Activated CD8-positive, alpha-beta T cell treated with anti-CD3 and anti-CD28 coated beads for 36 hours (primary cell): ENCODE measurements at regions not wholly inside any gene's neighbourhood (a gene's known extent, or its start where the extent isn't known, plus 50 kb on each side); places are given as distances from the start of the nearest gene placed in this dataset.

Source experiments
- ATAC-seq: fragments of 200-7000 bp; cut with Tn5 transposase; one replicate; pipeline ENCODE4 v1.10.0; 2021; ENCODE audit warnings: mild to moderate bottlenecking, moderate library complexity
- CTCF ChIA-PET: fragments of 350-600 bp; sonication (Branson Sonifier 250); formaldehyde crosslinking; loops from one replicate; lab custom pipeline; 2021; ENCODE audit warnings: antibody characterized with exemption; lab: Charles Lee
- POLR2A ChIA-PET: fragments of 350-600 bp; sonication (Branson Sonifier 250); formaldehyde crosslinking; loops from one replicate; lab custom pipeline; 2021; ENCODE audit warnings: antibody characterized with exemption; lab: Charles Lee
- DNase-seq: peaks from one replicate; pipeline ENCODE4 v3.0.0-alpha.2; 2020
- H3K27ac Mint-ChIP-seq: one replicate; pipeline ENCODE4 v1.8.0; 2021; ENCODE audit warnings: mild to moderate bottlenecking, mixed read lengths
- H3K27me3 Mint-ChIP-seq: one replicate; pipeline ENCODE4 v1.8.0; 2021; ENCODE audit warnings: mixed read lengths
- H3K36me3 Mint-ChIP-seq: one replicate; pipeline ENCODE4 v1.8.0; 2021; ENCODE audit warnings: low read depth, mixed read lengths
- H3K4me1 Mint-ChIP-seq: one replicate; pipeline ENCODE4 v1.8.0; 2021; ENCODE audit warnings: low read depth, mixed read lengths
- H3K4me3 Mint-ChIP-seq: one replicate; pipeline ENCODE4 v1.8.0; 2021; ENCODE audit warnings: mild to moderate bottlenecking, moderate library complexity, mixed read lengths
- H3K9me3 Mint-ChIP-seq: one replicate; pipeline ENCODE4 v1.8.0; 2021; ENCODE audit warnings: mixed read lengths
- CTCF ChIP-seq: fragments of 200-600 bp; IDR thresholded peaks from one replicate; pipeline ENCODE4 v1.8.0; 2022; ENCODE audit warnings: antibody characterized with exemption, mild to moderate bottlenecking
- intact Hi-C: fragments of 100-400 bp; cut with micrococcal nuclease; formaldehyde crosslinking; loops from one replicate; pipeline ENCODE4 v1.10.0; 2022

GRCh38 chr10:94197241-94197640, 165.5 kb downstream of the NOC3L start:
- no peak for DNase-seq
- TF ChIP-seq CTCF = no peak
- CTCF ChIA-PET = no interaction called here
- H3K4me1 Mint-ChIP-seq = no peaks in the 10 kb centered on the region
- no peak for ATAC-seq
- H3K4me3 Mint-ChIP-seq = no peak overlapping the region
- H3K27ac Mint-ChIP-seq = no peak overlapping the region
- H3K9me3 Mint-ChIP-seq = no peaks in the 10 kb centered on the region
- POLR2A ChIA-PET = no interaction called here
- intact Hi-C loops = no loop called here
- H3K36me3 Mint-ChIP-seq = no peaks in the 10 kb centered on the region
- peaks cover 8% of the 10 kb centered on the region for H3K27me3 Mint-ChIP-seq

GRCh38 chr10:94198324-94198723, 164.4 kb downstream of the NOC3L start:
- H3K4me3 Mint-ChIP-seq = no peak overlapping the region
- H3K27ac Mint-ChIP-seq = no peak overlapping the region
- H3K27me3 Mint-ChIP-seq = peaks cover 6% of the 10 kb centered on the region
- no peak for TF ChIP-seq CTCF
- H3K9me3 Mint-ChIP-seq = no peaks in the 10 kb centered on the region
- intact Hi-C loops = no loop called here
- ChIA-PET CTCF (no interaction called here), POLR2A (no interaction called here)
- ATAC-seq = no peak
- no peak for DNase-seq
- H3K36me3 Mint-ChIP-seq = no peaks in the 10 kb centered on the region
- no peaks in the 10 kb centered on the region for H3K4me1 Mint-ChIP-seq

GRCh38 chr10:94199565-94199964, 163.2 kb downstream of the NOC3L start:
- CTCF ChIA-PET = no interaction called here
- ATAC-seq (no peak), DNase-seq (no peak)
- intact Hi-C loops = no loop called here
- no peaks in the 10 kb centered on the region for H3K36me3 Mint-ChIP-seq
- no peaks in the 10 kb centered on the region for H3K9me3 Mint-ChIP-seq
- H3K27me3 Mint-ChIP-seq = peaks cover 2% of the 10 kb centered on the region
- no peak overlapping the region for H3K4me3 Mint-ChIP-seq
- H3K27ac Mint-ChIP-seq = no peak overlapping the region
- no peaks in the 10 kb centered on the region for H3K4me1 Mint-ChIP-seq
- POLR2A ChIA-PET = no interaction called here
- no peak for TF ChIP-seq CTCF

- intact Hi-C loops = no loop called here
- ATAC-seq (no peak), DNase-seq (no peak)
- H3K27ac Mint-ChIP-seq = no peak overlapping the region
- no peaks in the 10 kb centered on the region for H3K36me3 Mint-ChIP-seq
- no peaks in the 10 kb centered on the region for H3K4me1 Mint-ChIP-seq
- ChIA-PET POLR2A (no interaction called here), CTCF (interaction anchor here (0.6 kb wide), 1 partner anchor 15 kb away, joined by 3 read pairs; no protein-coding TSS in a partner anchor)
- peaks cover 1% of the 10 kb centered on the region for H3K27me3 Mint-ChIP-seq
- no peak for TF ChIP-seq CTCF
- H3K9me3 Mint-ChIP-seq = no peaks in the 10 kb centered on the region
- H3K4me3 Mint-ChIP-seq = no peak overlapping the region
Measured at GRCh38 chr10:94200146-94200837, 162.4 kb downstream of the NOC3L start.

- H3K9me3 Mint-ChIP-seq = no peaks in the 10 kb centered on the region
- no peak overlapping the region for H3K27ac Mint-ChIP-seq
- ChIA-PET CTCF (no interaction called here), POLR2A (no interaction called here)
- no peaks in the 10 kb centered on the region for H3K36me3 Mint-ChIP-seq
- no peaks in the 10 kb centered on the region for H3K4me1 Mint-ChIP-seq
- DNase-seq (no peak), ATAC-seq (no peak)
- intact Hi-C loops = no loop called here
- no peak overlapping the region for H3K4me3 Mint-ChIP-seq
- no peaks in the 10 kb centered on the region for H3K27me3 Mint-ChIP-seq
- TF ChIP-seq CTCF = no peak
Measured at GRCh38 chr10:94205396-94205831, 157.3 kb downstream of the NOC3L start.
